ENCODE measurements at regions not wholly inside any gene's neighbourhood (a gene's known extent, or its start where the extent isn't known, plus 50 kb on each side); places are given as distances from the start of the nearest gene placed in this dataset.
"Not testable (repeated sequence)": the region's sequence is repeated elsewhere in the genome, so short reads cannot be mapped to it uniquely, and the experiment has no call there.

GRCh38 chrX:76918033-76918432 is 490.5 kb downstream of the MAGEE1 start:
- Histone ChIP-seq H3K36me3 (no peaks in the 10 kb centered on the region), H3K4me3 (no peak overlapping the region), H3K27me3 (no peaks in the 10 kb centered on the region), H3K27ac (no peak overlapping the region), H3K4me1 (no peaks in the 10 kb centered on the region), H3K9me3 (peaks cover 0 to 3% of the 10 kb centered on the region in 2 donors)
- ATAC-seq: no peak
- no peak for DNase-seq
- no peak for TF ChIP-seq CTCF (IDR thresholded peaks at IDR 0.05)
- intact Hi-C loops (cut with DNase I): no loop called here

- no peak for ATAC-seq
- no peaks in the 10 kb centered on the region for H3K4me1 ChIP-seq
- TF ChIP-seq CTCF (IDR thresholded peaks at IDR 0.05): no peak
- H3K9me3 ChIP-seq: no peaks in the 10 kb centered on the region
- intact Hi-C loops (cut with DNase I): no loop called here
- no peak overlapping the region for H3K4me3 ChIP-seq
- H3K27me3 ChIP-seq: no peaks in the 10 kb centered on the region
- no peak overlapping the region for H3K27ac ChIP-seq
- no peaks in the 10 kb centered on the region for H3K36me3 ChIP-seq
- no peak for DNase-seq
Observed at GRCh38 chrX:76919761-76920160, 492.3 kb downstream of the MAGEE1 start.

- Histone ChIP-seq H3K36me3 (no peaks in the 10 kb centered on the region), H3K9me3 (no peaks in the 10 kb centered on the region), H3K27ac (no peak overlapping the region), H3K4me3 (no peak overlapping the region), H3K4me1 (no peaks in the 10 kb centered on the region), H3K27me3 (no peaks in the 10 kb centered on the region)
- DNase-seq: no peak
- no peak for TF ChIP-seq CTCF (IDR thresholded peaks at IDR 0.05)
- no peak for ATAC-seq
- intact Hi-C loops (cut with DNase I): no loop called here
Observed at GRCh38 chrX:76920607-76921006, 493.1 kb downstream of the MAGEE1 start.

- Histone ChIP-seq H3K27ac (no peak overlapping the region), H3K4me3 (no peak overlapping the region), H3K4me1 (no peaks in the 10 kb centered on the region), H3K9me3 (no peaks in the 10 kb centered on the region), H3K27me3 (no peaks in the 10 kb centered on the region), H3K36me3 (no peaks in the 10 kb centered on the region)
- ATAC-seq: no peak
- no peak for DNase-seq
- intact Hi-C loops (cut with DNase I): no loop called here
- no peak for TF ChIP-seq CTCF (IDR thresholded peaks at IDR 0.05)
Observed at GRCh38 chrX:76921176-76921575, 493.7 kb downstream of the MAGEE1 start.

- DNase-seq (no peak), ATAC-seq (no peak)
- Histone ChIP-seq H3K27me3 (no peaks in the 10 kb centered on the region), H3K4me1 (no peaks in the 10 kb centered on the region), H3K27ac (no peak overlapping the region), H3K4me3 (no peak overlapping the region), H3K36me3 (no peaks in the 10 kb centered on the region), H3K9me3 (no peaks in the 10 kb centered on the region)
- no peak for TF ChIP-seq CTCF (IDR thresholded peaks at IDR 0.05)
- intact Hi-C loops (cut with DNase I): no loop called here
Observed at GRCh38 chrX:76922100-76922499, 494.6 kb downstream of the MAGEE1 start.

GRCh38 chrX:76924616-76925015 is 497.1 kb downstream of the MAGEE1 start:
- H3K27ac ChIP-seq; intact Hi-C loops (cut with DNase I); H3K27me3 ChIP-seq; H3K9me3 ChIP-seq; H3K4me3 ChIP-seq; H3K36me3 ChIP-seq; DNase-seq; ATAC-seq; H3K4me1 ChIP-seq: not testable (repeated sequence)
